ENCODE measurements at regions not wholly inside any gene's neighbourhood (a gene's known extent, or its start where the extent isn't known, plus 50 kb on each side); places are given as distances from the start of the nearest gene placed in this dataset.
"Not testable (repeated sequence)": the region's sequence is repeated elsewhere in the genome, so short reads cannot be mapped to it uniquely, and the experiment has no call there.

GRCh38 chr5:29131285-29131684 is 2062.2 kb upstream of the CDH6 start:
- no peak for DNase-seq (ENCODE audit: low read depth)
- no peak for TF ChIP-seq CTCF (IDR thresholded peaks at IDR 0.05; ENCODE audit: insufficient read depth, low read length)
- no peak overlapping the region for H3K4me3 ChIP-seq (ENCODE audit: low read depth, low read length)

- no peak overlapping the region for H3K4me3 ChIP-seq (ENCODE audit: low read depth, low read length)
- no peak for TF ChIP-seq CTCF (IDR thresholded peaks at IDR 0.05; ENCODE audit: insufficient read depth, low read length)
- DNase-seq (ENCODE audit: low read depth): no peak
Measured at GRCh38 chr5:29130786-29131185, 2062.7 kb upstream of the CDH6 start.

- not testable (repeated sequence) for DNase-seq (ENCODE audit: low read depth); H3K4me3 ChIP-seq (ENCODE audit: low read depth, low read length)
Measured at GRCh38 chr5:29127524-29128156, 2065.8 kb upstream of the CDH6 start.

- H3K4me3 ChIP-seq (ENCODE audit: low read depth, low read length); DNase-seq (ENCODE audit: low read depth): not testable (repeated sequence)
Measured at GRCh38 chr5:29126462-29126861, 2067.0 kb upstream of the CDH6 start.

GRCh38 chr5:29122306-29122705 is 2071.2 kb upstream of the CDH6 start:
- DNase-seq (ENCODE audit: low read depth): no peak
- no peak for TF ChIP-seq CTCF (IDR thresholded peaks at IDR 0.05; ENCODE audit: insufficient read depth, low read length)
- H3K4me3 ChIP-seq (ENCODE audit: low read depth, low read length): no peak overlapping the region

- no peak overlapping the region for H3K4me3 ChIP-seq (ENCODE audit: low read depth, low read length)
- no peak for DNase-seq (ENCODE audit: low read depth)
- TF ChIP-seq CTCF (IDR thresholded peaks at IDR 0.05; ENCODE audit: insufficient read depth, low read length): no peak
Measured at GRCh38 chr5:29114331-29114768, 2076.0 kb upstream of the CDH9 start.

GRCh38 chr5:29113516-29113915 is 2075.1 kb upstream of the CDH9 start:
- TF ChIP-seq CTCF (IDR thresholded peaks at IDR 0.05; ENCODE audit: insufficient read depth, low read length): no peak

GRCh38 chr5:29099585-29099984 is 2061.2 kb upstream of the CDH9 start:
- H3K4me3 ChIP-seq (ENCODE audit: low read depth, low read length): no peak overlapping the region
- no peak for TF ChIP-seq CTCF (IDR thresholded peaks at IDR 0.05; ENCODE audit: insufficient read depth, low read length)
- no peak for DNase-seq (ENCODE audit: low read depth)

More at GRCh38 chr5:29113516-29113915, 2075.1 kb upstream of the CDH9 start:
- DNase-seq (ENCODE audit: low read depth): no peak
- H3K4me3 ChIP-seq (ENCODE audit: low read depth, low read length): no peak overlapping the region
